ENCODE measurements at regions not wholly inside any gene's neighbourhood (a gene's known extent, or its start where the extent isn't known, plus 50 kb on each side); places are given as distances from the start of the nearest gene placed in this dataset.

GRCh38 chr5:56366986-56367385 lies 133.9 kb upstream of the ANKRD55 start:
- no peak for TF ChIP-seq CTCF (IDR thresholded peaks at IDR 0.05; ENCODE audit: borderline replicate concordance, insufficient read depth, low read depth, low read length)
- no peak overlapping the region for H3K4me3 ChIP-seq (ENCODE audit: low read depth, low read length)

GRCh38 chr5:56361398-56361797 lies 128.3 kb upstream of the ANKRD55 start:
- H3K4me3 ChIP-seq (ENCODE audit: low read depth, low read length) = no peak overlapping the region
- TF ChIP-seq CTCF (IDR thresholded peaks at IDR 0.05; ENCODE audit: borderline replicate concordance, insufficient read depth, low read depth, low read length) = no peak

- TF ChIP-seq CTCF (IDR thresholded peaks at IDR 0.05; ENCODE audit: borderline replicate concordance, insufficient read depth, low read depth, low read length) = no peak
- H3K4me3 ChIP-seq (ENCODE audit: low read depth, low read length) = no peak overlapping the region
Observed at GRCh38 chr5:56360816-56361215, 127.7 kb upstream of the ANKRD55 start.

- no peak for TF ChIP-seq CTCF (IDR thresholded peaks at IDR 0.05; ENCODE audit: borderline replicate concordance, insufficient read depth, low read depth, low read length)
- H3K4me3 ChIP-seq (ENCODE audit: low read depth, low read length) = no peak overlapping the region
Observed at GRCh38 chr5:56359809-56360685, 126.9 kb upstream of the ANKRD55 start.

GRCh38 chr5:56358703-56359681 lies 125.9 kb upstream of the ANKRD55 start:
- no peak overlapping the region for H3K4me3 ChIP-seq (ENCODE audit: low read depth, low read length)
- no peak for TF ChIP-seq CTCF (IDR thresholded peaks at IDR 0.05; ENCODE audit: borderline replicate concordance, insufficient read depth, low read depth, low read length)

GRCh38 chr5:56358046-56358445 lies 124.9 kb upstream of the ANKRD55 start:
- TF ChIP-seq CTCF (IDR thresholded peaks at IDR 0.05; ENCODE audit: borderline replicate concordance, insufficient read depth, low read depth, low read length) = no peak
- H3K4me3 ChIP-seq (ENCODE audit: low read depth, low read length) = no peak overlapping the region

Data from GM12875 (cell line).